Loucy (cell line): ENCODE measurements at regions not wholly inside any gene's neighbourhood (a gene's known extent, or its start where the extent isn't known, plus 50 kb on each side); places are given as distances from the start of the nearest gene placed in this dataset.

Experiments
- H2AFZ ChIP-seq: fragments of 200-600 bp; sonication (generic); 2 replicates; pipeline ENCODE4 v1.6.0; 2016; ENCODE audit warnings: antibody characterized with exemption, mild to moderate bottlenecking, low read length, moderate library complexity
- H3F3A ChIP-seq: fragments of 200-600 bp; 2 replicates; pipeline ENCODE4 v1.6.0; 2016; ENCODE audit warnings: antibody characterized with exemption, low read depth, mild to moderate bottlenecking
- H3K27me3 ChIP-seq: fragments of 200-600 bp; sonication (generic); 2 replicates; pipeline ENCODE4 v1.6.1; 2014; ENCODE audit warnings: low read length, mild to moderate bottlenecking; ENCODE audit not compliant: insufficient read depth, poor library complexity, severe bottlenecking
- H3K36me3 ChIP-seq: fragments of 200-600 bp; sonication (generic); 2 replicates; pipeline ENCODE4 v1.6.1; 2016; ENCODE audit warnings: low read length; ENCODE audit not compliant: insufficient read depth
- H3K4me1 ChIP-seq: fragments of 200-600 bp; sonication (generic); 2 replicates; pipeline ENCODE4 v1.5.1; 2014; ENCODE audit warnings: low read length, mild to moderate bottlenecking; ENCODE audit not compliant: insufficient read depth, poor library complexity, severe bottlenecking
- H3K4me2 ChIP-seq: fragments of 200-600 bp; sonication (generic); 2 replicates; pipeline ENCODE4 v1.6.0; 2014; ENCODE audit warnings: antibody characterized with exemption, low read length, low read depth, mild to moderate bottlenecking; ENCODE audit not compliant: poor library complexity, severe bottlenecking
- H3K4me3 ChIP-seq: fragments of 200-600 bp; sonication (generic); 2 replicates; pipeline ENCODE4 v1.5.1; 2014; ENCODE audit warnings: low read length, mild to moderate bottlenecking, mixed read lengths; ENCODE audit not compliant: poor library complexity, severe bottlenecking
- H3K79me2 ChIP-seq: fragments of 200-600 bp; sonication (generic); 2 replicates; pipeline ENCODE4 v1.6.1; 2014; ENCODE audit warnings: low read length; ENCODE audit not compliant: insufficient read depth
- H3K9ac ChIP-seq: fragments of 200-600 bp; sonication (generic); 2 replicates; pipeline ENCODE4 v1.6.0; 2014; ENCODE audit warnings: mild to moderate bottlenecking, low read depth, low read length, moderate library complexity; ENCODE audit not compliant: poor library complexity, severe bottlenecking
- H3K9me2 ChIP-seq: fragments of 200-600 bp; sonication (generic); replicated peaks from 2 replicates; pipeline ENCODE4 v1.6.1; 2016; ENCODE audit warnings: low read depth, low read length, mixed read lengths
- H3K9me3 ChIP-seq: fragments of 200-600 bp; sonication (generic); 2 replicates; pipeline ENCODE4 v1.6.1; 2014; ENCODE audit warnings: mild to moderate bottlenecking, antibody characterized with exemption, low read length, low read depth; ENCODE audit not compliant: insufficient read depth
- H4K20me1 ChIP-seq: fragments of 200-600 bp; sonication (generic); 2 replicates; pipeline ENCODE4 v1.6.0; 2014; ENCODE audit warnings: antibody characterized with exemption, low read length, mild to moderate bottlenecking; ENCODE audit not compliant: insufficient read depth, poor library complexity, severe bottlenecking
- EZH2phosphoT487 ChIP-seq: fragments of 200-600 bp; IDR thresholded peaks from 2 replicates; pipeline ENCODE4 v1.6.1; 2018; ENCODE audit warnings: antibody characterized with exemption, mild to moderate bottlenecking, moderate library complexity, borderline replicate concordance
- TF ChIP-seq, protein P1 (sequence below): fragments of 200-600 bp; sonication (generic); conservative IDR thresholded peaks from 2 replicates; pipeline ENCODE4 v1.5.1; 2014; ENCODE audit warnings: mild to moderate bottlenecking, antibody characterized with exemption, low read length

DNA sequence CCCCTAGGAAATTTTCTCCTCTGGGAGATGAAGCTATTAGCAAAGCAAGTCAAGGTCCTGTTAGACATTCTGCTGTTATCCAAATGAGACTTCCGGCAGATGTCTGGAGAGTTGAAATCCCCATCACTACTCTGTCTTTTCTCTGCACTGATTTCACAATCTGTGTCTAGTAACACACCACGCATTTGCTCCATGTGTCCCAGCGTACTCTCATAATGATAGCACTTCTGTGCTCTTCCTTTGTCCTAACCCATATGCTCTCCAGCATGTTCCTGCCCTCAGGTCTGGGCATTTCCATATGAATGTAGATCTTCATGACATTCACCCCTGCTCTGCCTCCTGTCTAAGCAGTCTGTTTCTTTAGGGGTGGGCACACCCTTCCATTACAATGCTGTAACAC, 1949.0 kb upstream of the WWC1 start:
- no peaks in the 10 kb centered on the region for H3K27me3 ChIP-seq
- H3K79me2 ChIP-seq = no peaks in the 10 kb centered on the region
- H3K4me1 ChIP-seq = no peaks in the 10 kb centered on the region
- no peak overlapping the region for H2AFZ ChIP-seq
- no peaks in the 10 kb centered on the region for H3K36me3 ChIP-seq
- no peak overlapping the region for H3K4me3 ChIP-seq
- H4K20me1 ChIP-seq = no peaks in the 10 kb centered on the region
- no peak overlapping the region for H3K9ac ChIP-seq
- no peaks in the 10 kb centered on the region for H3F3A ChIP-seq
- H3K9me2 ChIP-seq = no peaks in the 10 kb centered on the region
- no peak for TF ChIP-seq EZH2phosphoT487
- TF ChIP-seq, protein P1, sequence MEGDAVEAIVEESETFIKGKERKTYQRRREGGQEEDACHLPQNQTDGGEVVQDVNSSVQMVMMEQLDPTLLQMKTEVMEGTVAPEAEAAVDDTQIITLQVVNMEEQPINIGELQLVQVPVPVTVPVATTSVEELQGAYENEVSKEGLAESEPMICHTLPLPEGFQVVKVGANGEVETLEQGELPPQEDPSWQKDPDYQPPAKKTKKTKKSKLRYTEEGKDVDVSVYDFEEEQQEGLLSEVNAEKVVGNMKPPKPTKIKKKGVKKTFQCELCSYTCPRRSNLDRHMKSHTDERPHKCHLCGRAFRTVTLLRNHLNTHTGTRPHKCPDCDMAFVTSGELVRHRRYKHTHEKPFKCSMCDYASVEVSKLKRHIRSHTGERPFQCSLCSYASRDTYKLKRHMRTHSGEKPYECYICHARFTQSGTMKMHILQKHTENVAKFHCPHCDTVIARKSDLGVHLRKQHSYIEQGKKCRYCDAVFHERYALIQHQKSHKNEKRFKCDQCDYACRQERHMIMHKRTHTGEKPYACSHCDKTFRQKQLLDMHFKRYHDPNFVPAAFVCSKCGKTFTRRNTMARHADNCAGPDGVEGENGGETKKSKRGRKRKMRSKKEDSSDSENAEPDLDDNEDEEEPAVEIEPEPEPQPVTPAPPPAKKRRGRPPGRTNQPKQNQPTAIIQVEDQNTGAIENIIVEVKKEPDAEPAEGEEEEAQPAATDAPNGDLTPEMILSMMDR = no peak
- no peaks in the 10 kb centered on the region for H3K9me3 ChIP-seq
- H3K4me2 ChIP-seq = no peak overlapping the region

- Histone ChIP-seq H3K36me3 (no peaks in the 10 kb centered on the region), H3K9me2 (no peaks in the 10 kb centered on the region), H4K20me1 (no peaks in the 10 kb centered on the region), H3K4me3 (no peak overlapping the region), H3K4me2 (no peak overlapping the region), H3K27me3 (no peaks in the 10 kb centered on the region), H3K79me2 (no peaks in the 10 kb centered on the region), H3F3A (no peaks in the 10 kb centered on the region), H2AFZ (no peak overlapping the region), H3K4me1 (no peaks in the 10 kb centered on the region), H3K9ac (no peak overlapping the region), H3K9me3 (no peaks in the 10 kb centered on the region)
- TF ChIP-seq EZH2phosphoT487 = no peak
- TF ChIP-seq, protein P1 = no peak
Observed at GRCh38 chr5:166346726-166347374, 1944.6 kb upstream of the WWC1 start.

- TF ChIP-seq, protein P1 = no peak
- no peak for TF ChIP-seq EZH2phosphoT487
- Histone ChIP-seq H3F3A (no peaks in the 10 kb centered on the region), H4K20me1 (no peaks in the 10 kb centered on the region), H3K9ac (no peak overlapping the region), H2AFZ (no peak overlapping the region), H3K36me3 (no peaks in the 10 kb centered on the region), H3K4me1 (no peaks in the 10 kb centered on the region), H3K4me3 (no peak overlapping the region), H3K27me3 (no peaks in the 10 kb centered on the region), H3K9me3 (no peaks in the 10 kb centered on the region), H3K79me2 (no peaks in the 10 kb centered on the region), H3K4me2 (no peak overlapping the region), H3K9me2 (no peaks in the 10 kb centered on the region)
Observed at GRCh38 chr5:166349046-166349445, 1942.4 kb upstream of the WWC1 start.
